SJSA1 (cell line): ENCODE measurements at regions not wholly inside any gene's neighbourhood (a gene's known extent, or its start where the extent isn't known, plus 50 kb on each side); places are given as distances from the start of the nearest gene placed in this dataset.
A peak's percentile ranks its signal among the peaks of the same experiment; 100 is the strongest.

ENCODE experiments used
- DNase-seq, 2 experiments: peaks; one replicate each; pipeline ENCODE4 v3.0.0-alpha.2; 2015 to 2020; ENCODE audit warnings: low spot score in 2 of 2, low read depth in 1 of 2
- H3K27ac ChIP-seq: fragments of 250-450 bp; sonication (Bioruptor Pico); 2 replicates; pipeline ENCODE4 v1.5.1; 2020; ENCODE audit warnings: mild to moderate bottlenecking, moderate library complexity
- H3K27me3 ChIP-seq: fragments of 250-450 bp; sonication (Bioruptor Pico); replicated peaks from 2 replicates; pipeline ENCODE4 v1.5.1; 2020; ENCODE audit warnings: mild to moderate bottlenecking, moderate library complexity
- H3K36me3 ChIP-seq: fragments of 250-450 bp; sonication (Bioruptor Pico); 2 replicates; pipeline ENCODE4 v1.5.1; 2020; ENCODE audit warnings: mild to moderate bottlenecking
- H3K4me1 ChIP-seq: fragments of 250-450 bp; sonication (Bioruptor Pico); replicated peaks from 2 replicates; pipeline ENCODE4 v1.6.1; 2021; ENCODE audit warnings: mild to moderate bottlenecking
- H3K4me3 ChIP-seq: fragments of 250-450 bp; sonication (Bioruptor Pico); 2 replicates; pipeline ENCODE4 v1.5.1; 2020; ENCODE audit warnings: mild to moderate bottlenecking
- H3K9me3 ChIP-seq: fragments of 250-450 bp; sonication (Bioruptor Pico); replicated peaks from 2 replicates; pipeline ENCODE4 v1.5.1; 2020; ENCODE audit warnings: mild to moderate bottlenecking

DNA sequence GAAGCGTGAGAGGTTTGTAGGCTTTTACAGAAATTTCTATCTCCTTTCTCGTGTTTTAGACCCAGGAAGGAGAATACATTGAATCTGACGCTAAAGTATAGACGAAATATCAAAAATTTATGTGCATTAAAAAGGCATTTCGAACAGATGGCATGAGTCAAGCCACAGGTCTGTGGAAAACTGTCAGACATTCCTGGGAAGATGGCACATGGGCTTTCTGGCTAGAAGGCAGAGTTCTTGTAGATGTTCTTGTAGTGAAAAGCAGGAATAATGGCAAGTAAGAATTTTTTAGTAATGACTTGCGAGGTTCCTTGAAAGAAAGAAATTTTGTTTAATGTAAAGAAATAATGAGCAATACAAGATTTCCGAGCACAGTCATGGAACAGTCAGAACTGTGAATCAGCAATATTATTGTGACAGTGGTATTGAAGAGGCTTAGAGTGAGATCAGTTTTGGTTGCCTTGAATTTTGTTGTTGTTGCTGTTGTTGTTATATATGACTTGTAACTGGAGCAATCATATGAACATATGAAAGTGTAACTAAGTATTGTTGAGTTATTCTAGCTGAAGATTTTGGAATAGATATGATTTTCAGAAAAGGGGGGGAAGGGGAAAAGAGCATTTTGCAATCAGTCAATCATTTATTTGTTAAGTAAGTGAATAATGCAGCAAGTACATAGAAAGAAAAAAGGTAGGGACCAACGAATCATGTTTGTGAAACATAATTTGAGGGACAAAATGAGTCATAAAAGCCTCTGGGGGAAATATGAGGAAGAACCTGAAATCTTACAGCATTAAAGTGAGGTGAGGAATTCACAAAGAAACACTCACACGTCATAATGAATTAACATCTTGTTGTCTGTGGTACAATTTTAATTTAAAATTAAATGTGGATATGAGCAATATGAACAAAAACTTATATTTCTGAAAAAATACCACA, 339.0 kb upstream of the CTNND2 start:
- Histone ChIP-seq H3K4me1 (peaks cover 9% of the 10 kb centered on the region), H3K27me3 (no peaks in the 10 kb centered on the region), H3K4me3 (no peak overlapping the region), H3K36me3 (no peaks in the 10 kb centered on the region), H3K27ac (peak overlapping the region; percentile 4; the same call in 1 of the 2 replicates), H3K9me3 (peaks cover 3% of the 10 kb centered on the region; the same call in 1 of the 2 replicates)
- peak in 1 of 2 experiments; percentile 9 for DNase-seq

DNA sequence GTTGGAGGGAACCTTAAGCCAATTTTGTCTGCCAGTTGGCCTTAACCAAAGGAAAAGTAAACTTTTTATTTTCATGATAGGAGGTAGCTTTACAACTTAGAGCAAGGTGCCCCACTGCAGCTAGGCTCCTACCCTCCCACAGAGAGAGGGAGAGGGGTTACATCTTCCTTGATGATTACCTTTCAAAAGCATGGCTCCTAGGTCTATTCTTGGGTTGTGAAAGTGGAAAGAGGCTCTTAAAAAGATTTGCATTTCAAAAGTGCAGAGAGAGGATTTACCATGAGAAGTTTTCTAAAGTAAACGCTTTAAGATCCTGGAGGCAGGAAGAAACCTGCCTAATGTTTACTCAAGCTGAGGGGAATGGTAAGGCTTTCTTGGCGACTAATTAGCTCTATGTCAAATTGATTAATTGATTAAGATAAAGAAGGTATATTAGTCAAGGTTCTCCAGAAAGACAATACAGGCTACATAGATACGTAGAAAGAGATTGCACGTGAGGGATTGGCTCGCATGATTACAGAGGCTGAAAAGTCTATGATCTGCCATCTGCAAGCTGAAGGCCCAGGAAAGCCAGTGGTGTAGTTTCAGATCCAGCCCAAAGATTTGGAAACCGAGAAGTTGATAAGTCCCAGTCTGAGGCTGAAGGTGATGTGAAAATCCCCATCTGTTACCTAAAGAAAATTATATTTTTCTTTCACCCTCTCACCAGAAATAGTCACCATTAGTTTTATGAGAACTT, 333.8 kb upstream of the CTNND2 start:
- 0 out of 2 replicates have a peak, but pooled peaks cover 3% of the 10 kb centered on the region for H3K4me1 ChIP-seq
- no peak for DNase-seq
- H3K9me3 ChIP-seq, result peaks cover 2% of the 10 kb centered on the region; the same call in 1 of the 2 replicates
- H3K4me3 ChIP-seq, result no peak overlapping the region
- H3K27me3 ChIP-seq, result no peaks in the 10 kb centered on the region
- no peaks in the 10 kb centered on the region for H3K36me3 ChIP-seq
- H3K27ac ChIP-seq, result no peak overlapping the region

DNA sequence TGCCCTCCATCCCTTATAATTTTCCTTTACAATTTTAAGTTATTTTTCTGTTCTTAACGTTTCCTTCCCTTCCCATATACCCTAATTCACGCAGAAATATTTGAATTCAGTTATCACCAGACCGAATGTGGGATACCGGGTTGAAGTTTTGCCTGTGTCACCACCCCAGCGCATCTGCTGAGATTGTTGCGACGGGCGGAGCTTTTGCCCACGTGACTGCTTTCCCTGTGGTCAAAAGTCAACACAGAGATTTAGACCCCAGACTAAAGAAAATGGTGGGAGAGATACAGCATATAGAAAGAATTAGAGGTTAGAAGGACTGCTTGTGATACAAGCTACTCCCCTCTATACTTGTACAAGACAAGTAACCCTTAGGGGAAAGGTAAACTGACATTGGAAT, 326.4 kb upstream of the CTNND2 start:
- Histone ChIP-seq H3K36me3 (no peaks in the 10 kb centered on the region), H3K4me3 (no peak overlapping the region), H3K27me3 (no peaks in the 10 kb centered on the region), H3K9me3 (no peaks in the 10 kb centered on the region), H3K4me1 (no peaks in the 10 kb centered on the region), H3K27ac (no peak overlapping the region)
- DNase-seq, result no peak

DNA sequence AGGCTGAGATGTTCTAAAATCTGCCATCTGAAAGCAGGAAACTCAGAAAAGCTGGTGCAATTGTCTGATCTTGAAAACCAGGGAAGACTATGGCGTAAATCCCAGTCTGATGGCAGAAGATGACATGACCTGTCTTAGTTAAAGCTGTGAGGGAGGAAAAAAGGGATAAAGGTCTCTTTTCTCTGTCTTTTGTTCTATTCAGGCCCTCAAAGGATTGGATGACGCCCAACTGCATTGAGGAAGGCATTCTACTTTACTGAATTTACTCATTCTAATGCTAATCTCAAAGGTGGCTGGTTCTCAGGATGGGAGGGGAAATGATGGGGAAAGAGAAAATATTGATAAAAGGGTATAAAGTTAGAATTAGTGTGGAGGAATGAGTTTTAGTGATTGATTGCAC, 312.8 kb upstream of the CTNND2 start:
- Histone ChIP-seq H3K36me3 (no peaks in the 10 kb centered on the region), H3K27ac (no peak overlapping the region), H3K4me3 (no peak overlapping the region), H3K4me1 (no peaks in the 10 kb centered on the region), H3K9me3 (peaks cover 4% of the 10 kb centered on the region; the same call in 1 of the 2 replicates), H3K27me3 (no peaks in the 10 kb centered on the region)
- DNase-seq, result no peak

DNA sequence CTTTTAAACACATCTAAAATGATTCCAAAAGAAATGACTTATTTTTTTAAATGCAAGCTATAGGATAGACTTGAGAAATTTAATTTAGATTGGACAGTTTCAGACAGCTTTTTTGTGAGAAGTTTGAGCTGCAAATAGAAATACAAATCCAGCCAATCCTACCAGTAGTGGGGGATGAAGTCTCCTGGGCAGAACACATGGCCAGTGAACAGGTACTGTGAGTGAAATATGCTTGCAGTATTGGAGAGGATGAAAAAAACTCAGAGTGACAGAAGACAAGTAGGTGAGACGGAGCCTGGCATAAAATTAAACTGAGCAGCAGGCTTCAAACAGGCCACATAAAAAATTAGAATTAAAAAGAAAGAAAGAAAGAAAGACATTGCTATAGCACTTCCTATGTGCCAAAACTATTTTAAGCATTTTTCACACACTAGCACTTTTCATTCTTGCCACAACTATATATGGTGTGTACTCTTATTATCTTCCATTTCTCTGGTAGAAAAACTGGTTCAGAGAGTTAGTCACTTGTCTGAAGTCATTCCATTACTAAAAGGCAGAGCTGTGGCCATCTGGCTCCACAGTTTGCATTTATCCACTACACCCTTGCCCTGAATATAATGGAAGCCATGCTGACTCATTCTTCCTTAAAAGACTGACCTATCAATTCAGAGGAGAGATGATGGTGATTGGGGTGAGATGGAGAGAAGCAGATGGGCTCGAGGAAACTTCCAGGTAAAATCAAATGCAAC, 310.2 kb upstream of the CTNND2 start:
- Histone ChIP-seq H3K27ac (no peak overlapping the region), H3K4me3 (no peak overlapping the region), H3K36me3 (no peaks in the 10 kb centered on the region), H3K27me3 (no peaks in the 10 kb centered on the region), H3K9me3 (no peaks in the 10 kb centered on the region; the same call in 1 of the 2 replicates), H3K4me1 (no peaks in the 10 kb centered on the region)
- no peak for DNase-seq

DNA sequence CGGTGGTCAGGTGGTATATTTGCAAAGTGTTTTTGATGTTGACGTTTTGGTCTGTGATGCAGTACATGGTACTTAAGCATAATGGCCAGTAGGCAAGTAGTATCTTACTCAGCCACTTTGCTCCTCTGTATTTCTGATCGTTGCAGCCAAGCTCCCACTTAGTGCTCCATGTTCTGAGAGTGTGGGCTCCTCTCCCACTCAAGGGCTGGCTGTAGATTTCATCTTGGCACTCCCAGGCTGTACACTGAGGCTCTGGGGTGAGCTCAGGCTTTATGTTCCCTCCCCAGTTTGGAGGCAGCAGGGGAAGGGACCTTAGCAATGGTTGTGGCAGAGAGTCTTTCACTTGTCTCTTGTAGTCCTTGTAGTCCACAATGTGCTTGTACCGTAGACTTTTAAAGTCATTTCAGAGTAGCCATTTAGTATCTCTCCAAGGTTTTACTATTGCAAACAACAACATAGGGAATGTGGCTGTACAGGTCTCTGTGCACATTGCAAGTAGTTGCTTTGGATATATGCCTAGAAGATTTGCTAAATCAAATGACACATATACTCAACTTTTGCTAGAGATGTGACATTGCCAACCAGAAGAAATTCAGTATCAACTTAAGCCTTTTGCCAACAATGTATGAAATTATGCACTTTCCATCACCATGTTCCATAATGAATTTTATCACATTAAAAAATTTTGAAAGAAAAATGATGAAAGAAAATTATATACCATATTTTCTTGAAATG, 304.3 kb upstream of the CTNND2 start:
- H3K27ac ChIP-seq, result no peak overlapping the region
- H3K27me3 ChIP-seq, result no peaks in the 10 kb centered on the region
- H3K4me3 ChIP-seq, result no peak overlapping the region
- no peak for DNase-seq
- H3K36me3 ChIP-seq, result no peaks in the 10 kb centered on the region
- peaks cover 3% of the 10 kb centered on the region; the same call in 1 of the 2 replicates for H3K9me3 ChIP-seq
- no peaks in the 10 kb centered on the region for H3K4me1 ChIP-seq

DNA sequence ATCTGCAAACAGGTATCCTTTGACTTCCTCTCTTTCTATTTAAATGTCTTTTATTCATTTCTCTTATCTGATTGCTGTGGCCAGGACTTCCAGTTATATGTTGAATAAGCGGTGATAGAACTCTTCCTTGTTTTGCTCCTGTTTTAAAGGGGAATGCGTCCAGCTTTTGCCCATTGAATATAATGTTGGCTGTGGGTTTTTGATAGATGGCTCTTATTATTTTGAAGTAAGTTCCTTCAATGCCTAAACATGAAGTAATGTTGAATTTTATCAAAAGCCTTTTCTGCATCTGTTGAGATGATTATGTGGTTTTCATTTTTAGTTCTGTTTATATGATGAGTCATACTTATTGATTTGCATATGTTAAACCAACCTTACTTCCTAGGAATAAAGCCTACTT, 300.5 kb upstream of the CTNND2 start:
- Histone ChIP-seq H3K4me1 (no peaks in the 10 kb centered on the region), H3K27ac (no peak overlapping the region), H3K9me3 (0 out of 2 replicates have a peak, but pooled peaks cover 3% of the 10 kb centered on the region), H3K36me3 (no peaks in the 10 kb centered on the region), H3K4me3 (no peak overlapping the region), H3K27me3 (no peaks in the 10 kb centered on the region)
- DNase-seq, result no peak

DNA sequence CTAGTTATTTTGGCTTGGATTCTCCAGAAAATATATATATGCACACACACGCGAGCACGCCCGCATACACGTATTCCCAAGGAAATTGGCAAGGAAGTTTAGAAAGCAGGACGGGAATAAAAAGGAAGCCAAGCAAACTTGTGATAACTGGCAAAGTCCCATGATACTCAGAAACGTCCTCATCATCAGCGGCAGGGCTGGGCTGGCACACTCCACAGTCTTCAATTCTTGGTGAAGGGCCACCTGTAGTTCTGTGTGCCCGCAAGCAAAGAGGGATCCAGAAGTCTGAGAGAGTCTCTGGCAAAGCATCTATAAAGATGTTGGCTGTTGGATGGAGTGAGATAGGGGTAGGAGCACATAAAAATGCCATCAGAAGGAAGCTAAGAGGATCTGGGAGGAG, 289.3 kb upstream of the CTNND2 start:
- H3K4me3 ChIP-seq, result no peak overlapping the region
- no peaks in the 10 kb centered on the region for H3K4me1 ChIP-seq
- H3K9me3 ChIP-seq, result no peaks in the 10 kb centered on the region
- H3K27ac ChIP-seq, result no peak overlapping the region
- no peaks in the 10 kb centered on the region for H3K27me3 ChIP-seq
- DNase-seq, result no peak
- H3K36me3 ChIP-seq, result no peaks in the 10 kb centered on the region

DNA sequence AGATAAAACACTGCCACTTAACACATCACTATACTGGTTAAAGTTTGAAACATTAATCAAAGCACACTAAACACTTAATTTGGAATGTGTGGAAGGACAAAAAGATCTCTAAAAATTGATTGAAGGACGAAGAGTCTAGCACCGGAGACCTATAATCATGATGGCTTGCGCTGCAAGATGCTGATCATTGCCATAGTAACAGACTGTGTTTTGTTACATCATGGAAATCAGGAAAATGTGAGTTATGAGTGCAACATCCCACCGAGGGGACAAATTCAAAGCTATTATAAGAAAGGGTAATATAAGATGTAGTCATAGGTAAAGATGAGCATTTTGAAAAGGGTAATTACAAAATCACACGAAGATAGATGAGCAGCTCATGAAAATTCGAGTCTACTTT, 278.8 kb upstream of the CTNND2 start:
- Histone ChIP-seq H3K27me3 (no peaks in the 10 kb centered on the region), H3K4me1 (no peaks in the 10 kb centered on the region), H3K9me3 (no peaks in the 10 kb centered on the region), H3K36me3 (no peaks in the 10 kb centered on the region), H3K27ac (no peak overlapping the region), H3K4me3 (no peak overlapping the region)
- DNase-seq, result no peak

DNA sequence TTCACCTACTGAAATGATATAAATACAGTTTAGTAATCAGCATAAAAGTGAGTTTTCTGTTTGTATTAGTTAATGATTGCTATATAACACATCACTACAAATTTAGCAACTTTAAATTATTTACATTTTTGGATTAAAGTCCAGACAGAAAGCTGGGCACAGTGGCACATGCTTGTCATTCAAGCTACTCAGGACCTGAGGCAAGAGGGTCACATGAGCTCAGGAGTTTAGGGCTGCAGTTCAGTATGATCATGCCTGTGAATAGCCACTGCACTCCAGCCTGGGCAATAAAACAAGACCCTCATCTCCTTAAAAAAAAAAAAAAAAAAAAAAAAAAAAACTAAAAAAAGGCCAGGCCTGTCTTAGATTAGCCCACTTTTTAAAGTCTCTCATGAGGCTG, 273.6 kb upstream of the CTNND2 start:
- 0 out of 2 replicates have a peak, but pooled peaks cover 4% of the 10 kb centered on the region for H3K9me3 ChIP-seq
- H3K36me3 ChIP-seq, result no peaks in the 10 kb centered on the region
- no peak overlapping the region for H3K27ac ChIP-seq
- DNase-seq, result no peak
- no peaks in the 10 kb centered on the region for H3K27me3 ChIP-seq
- no peaks in the 10 kb centered on the region for H3K4me1 ChIP-seq
- H3K4me3 ChIP-seq, result no peak overlapping the region

DNA sequence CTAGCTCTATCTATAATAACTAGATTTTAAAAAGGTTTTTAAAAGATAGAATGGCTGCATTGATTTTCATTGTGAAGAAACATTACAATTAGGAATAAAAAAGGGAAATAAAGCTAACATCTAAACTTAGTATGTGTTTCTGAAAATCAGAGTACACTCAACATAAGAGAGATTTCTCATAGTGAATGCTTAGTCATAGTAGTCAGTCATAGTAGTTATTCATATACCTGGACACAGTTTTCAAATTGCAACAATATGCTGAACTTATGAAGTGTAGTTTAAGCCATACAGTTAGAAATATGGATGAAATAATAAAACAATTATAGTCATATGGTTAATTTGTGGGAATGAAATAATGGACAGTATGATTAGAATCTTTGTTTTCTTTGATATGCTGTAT, 273.0 kb upstream of the CTNND2 start:
- H3K4me1 ChIP-seq, result no peaks in the 10 kb centered on the region
- DNase-seq, result no peak
- no peaks in the 10 kb centered on the region for H3K27me3 ChIP-seq

DNA sequence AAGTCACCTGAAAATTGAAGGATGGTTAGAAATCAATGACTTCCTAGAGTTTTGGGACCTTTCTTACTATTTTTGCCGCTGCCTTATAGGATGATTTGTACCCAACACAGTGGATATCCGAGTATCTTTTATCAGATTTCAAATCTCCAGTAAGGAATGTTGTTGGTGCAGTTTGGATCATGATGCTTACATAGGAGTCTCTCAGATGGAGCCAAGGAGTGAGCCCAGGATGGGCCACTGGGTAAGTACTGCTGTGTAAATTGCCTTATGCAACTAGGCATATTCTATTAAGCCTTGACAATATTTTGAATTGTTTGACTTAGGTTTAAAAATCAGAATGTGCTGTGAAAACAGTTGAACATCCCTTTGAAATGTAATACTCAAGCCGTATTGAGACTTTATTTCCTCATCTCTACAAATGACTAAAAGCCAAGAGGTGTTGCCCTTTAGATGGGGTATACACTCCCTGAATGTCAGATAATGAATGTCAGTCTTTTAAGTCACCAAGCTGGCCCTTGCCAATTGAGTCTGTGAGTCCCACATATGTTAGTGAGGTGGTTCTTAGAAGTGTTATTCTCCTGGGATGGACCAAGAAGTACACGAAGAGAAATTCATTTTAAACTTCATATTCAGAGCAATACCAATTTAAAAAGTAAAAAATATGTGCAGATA, 271.8 kb upstream of the CTNND2 start:
- Histone ChIP-seq H3K27ac (no peak overlapping the region), H3K4me1 (no peaks in the 10 kb centered on the region), H3K4me3 (no peak overlapping the region), H3K9me3 (0 out of 2 replicates have a peak, but pooled peaks cover 4% of the 10 kb centered on the region), H3K36me3 (no peaks in the 10 kb centered on the region), H3K27me3 (no peaks in the 10 kb centered on the region)
- DNase-seq, result no peak

More for the DNA sequence above, 273.0 kb upstream of the CTNND2 start:
- Histone ChIP-seq H3K9me3 (0 out of 2 replicates have a peak, but pooled peaks cover 4% of the 10 kb centered on the region), H3K4me3 (no peak overlapping the region), H3K27ac (no peak overlapping the region), H3K36me3 (no peaks in the 10 kb centered on the region)
